ENCODE measurements at regions not wholly inside any gene's neighbourhood (a gene's known extent, or its start where the extent isn't known, plus 50 kb on each side); places are given as distances from the start of the nearest gene placed in this dataset.
A peak's percentile ranks its signal among the peaks of the same experiment; 100 is the strongest.

DNA sequence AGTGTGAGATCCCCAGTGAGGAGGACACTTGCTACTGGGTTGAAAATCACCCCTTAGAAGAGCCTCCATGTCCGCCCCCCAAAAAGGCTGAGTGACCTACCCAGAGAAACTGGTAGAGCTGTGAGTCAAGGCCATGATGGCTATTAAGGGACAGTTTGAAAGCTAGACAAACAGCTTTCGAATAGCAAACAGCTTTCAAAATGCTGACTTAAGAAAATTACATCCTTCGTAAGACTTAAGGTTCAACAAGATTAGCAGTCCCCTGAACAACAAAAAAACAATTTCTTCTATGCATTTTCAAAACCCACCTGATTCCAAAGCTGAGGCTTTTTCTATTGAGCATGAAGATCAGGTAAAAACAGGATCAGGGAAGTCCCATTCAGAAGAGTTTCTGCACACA lies 269.7 kb upstream of the SOX2 start:
- DNase-seq (ENCODE audit: low spot score), result no peak

DNA sequence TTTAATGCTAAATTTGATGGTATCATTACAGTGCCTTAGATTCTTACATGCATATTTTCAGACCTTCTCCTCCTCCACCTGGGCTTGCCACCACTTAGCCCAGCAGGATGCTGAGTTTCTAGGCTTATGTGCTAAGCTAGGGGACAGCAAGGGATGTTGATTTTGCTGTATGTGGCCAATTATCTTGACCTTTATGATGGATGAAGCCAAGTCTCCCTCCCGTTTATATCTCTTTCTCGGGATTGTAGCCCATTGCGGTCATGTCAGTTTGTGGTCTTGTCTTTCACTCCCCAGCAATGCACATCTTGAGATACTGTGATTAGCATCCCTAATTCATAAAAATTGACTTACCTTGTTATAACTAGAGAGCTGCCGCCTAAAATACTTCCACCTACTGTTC lies 278.7 kb upstream of the SOX2 start:
- no peak for DNase-seq (ENCODE audit: low spot score)

DNA sequence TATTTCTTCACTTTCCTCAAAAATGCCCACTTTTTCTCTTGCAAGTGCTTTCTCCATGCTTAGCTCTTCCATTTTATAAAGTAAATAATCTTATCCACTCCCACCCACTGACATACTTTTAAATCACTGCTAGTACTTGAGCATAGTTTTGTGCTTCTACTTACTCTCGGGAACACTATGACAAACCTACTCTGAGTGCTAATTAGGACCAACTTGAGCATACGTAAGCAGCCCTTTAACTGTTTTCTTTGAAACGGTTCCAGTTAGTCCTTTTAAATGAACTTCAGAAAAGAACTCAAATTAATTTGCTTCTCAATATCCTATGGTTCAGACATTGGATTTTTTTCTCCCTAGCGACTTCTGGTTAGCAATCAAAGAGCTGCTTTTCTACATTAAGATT lies 280.0 kb upstream of the SOX2 start:
- no peak for DNase-seq (ENCODE audit: low spot score)

DNA sequence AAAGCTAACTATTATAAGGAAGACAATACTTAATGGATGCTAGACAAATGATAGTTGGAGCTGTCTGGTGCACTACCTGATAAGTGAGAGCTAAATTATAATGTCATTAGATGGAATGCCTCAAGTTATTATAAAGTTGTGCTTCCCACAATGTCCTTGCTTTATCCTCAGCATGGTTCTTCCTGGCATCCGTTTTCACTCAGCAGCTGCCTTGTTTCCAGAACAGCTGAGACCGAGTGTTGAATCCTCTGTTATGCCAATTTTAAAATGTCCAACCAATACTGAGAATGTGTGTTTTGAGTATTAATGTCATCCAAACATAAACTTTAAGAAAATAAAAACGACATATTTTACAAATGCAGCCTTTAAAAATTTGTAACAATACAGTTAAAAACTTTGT lies 286.7 kb upstream of the SOX2 start:
- no peak for DNase-seq (ENCODE audit: low spot score)

DNA sequence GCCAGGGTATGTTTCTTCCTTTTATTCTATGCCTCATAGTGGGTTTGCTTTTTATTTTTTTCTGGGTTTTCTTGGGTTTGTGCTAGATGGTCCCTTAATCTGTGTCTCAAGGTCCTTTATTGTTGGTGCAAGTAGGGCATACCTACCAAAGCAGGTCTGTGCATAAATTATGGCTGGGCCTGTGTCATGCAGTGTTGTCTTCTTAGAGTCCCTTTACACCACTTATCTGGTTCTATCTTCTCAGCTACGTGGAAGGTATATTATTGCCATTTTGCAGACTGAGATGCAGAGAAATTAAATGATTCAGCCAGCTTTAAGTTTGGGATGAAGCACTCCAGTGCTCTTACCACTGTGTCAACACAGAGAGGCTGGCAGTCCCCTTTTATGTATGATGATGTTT lies 293.5 kb upstream of the SOX2 start:
- DNase-seq (ENCODE audit: low spot score), result no peak

DNA sequence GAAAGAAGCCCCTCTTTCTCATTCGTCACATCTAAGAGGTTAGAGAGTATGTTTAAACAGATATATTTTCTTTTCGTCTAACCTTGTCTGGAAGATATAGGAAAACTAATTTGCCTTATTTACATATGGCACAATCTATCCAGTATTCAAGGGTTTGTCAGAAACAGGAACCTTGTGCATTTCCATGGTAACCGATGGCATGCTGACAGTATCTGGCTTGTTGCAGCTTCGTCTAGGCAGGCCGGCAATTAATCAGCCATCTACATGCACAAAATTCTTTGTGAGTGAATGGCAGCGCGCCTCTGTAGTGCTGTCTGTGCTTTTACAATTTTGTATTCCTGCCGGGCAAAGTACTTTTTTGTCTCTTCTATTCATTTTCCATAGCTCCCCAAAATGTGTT lies 294.0 kb upstream of the SOX2 start:
- DNase-seq (ENCODE audit: low spot score), result no peak

DNA sequence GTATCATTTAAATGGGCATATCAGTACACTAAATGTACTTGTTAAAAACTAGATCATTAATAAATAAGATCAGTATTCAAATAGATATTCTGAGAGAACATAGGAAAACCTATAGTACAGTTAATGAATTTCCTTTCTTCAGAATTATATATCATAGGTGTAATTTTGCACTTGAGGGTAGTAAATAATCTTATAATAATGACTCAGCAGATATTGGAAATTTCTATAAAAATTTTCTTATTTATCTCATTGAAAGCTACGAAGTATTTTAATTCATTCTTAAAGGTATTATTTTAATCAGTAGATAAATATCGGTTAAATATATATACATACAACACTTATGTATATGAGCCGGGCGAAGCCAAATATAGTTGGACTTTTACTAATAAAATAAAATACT lies 300.9 kb upstream of the SOX2 start:
- DNase-seq (ENCODE audit: low spot score), result no peak

DNA sequence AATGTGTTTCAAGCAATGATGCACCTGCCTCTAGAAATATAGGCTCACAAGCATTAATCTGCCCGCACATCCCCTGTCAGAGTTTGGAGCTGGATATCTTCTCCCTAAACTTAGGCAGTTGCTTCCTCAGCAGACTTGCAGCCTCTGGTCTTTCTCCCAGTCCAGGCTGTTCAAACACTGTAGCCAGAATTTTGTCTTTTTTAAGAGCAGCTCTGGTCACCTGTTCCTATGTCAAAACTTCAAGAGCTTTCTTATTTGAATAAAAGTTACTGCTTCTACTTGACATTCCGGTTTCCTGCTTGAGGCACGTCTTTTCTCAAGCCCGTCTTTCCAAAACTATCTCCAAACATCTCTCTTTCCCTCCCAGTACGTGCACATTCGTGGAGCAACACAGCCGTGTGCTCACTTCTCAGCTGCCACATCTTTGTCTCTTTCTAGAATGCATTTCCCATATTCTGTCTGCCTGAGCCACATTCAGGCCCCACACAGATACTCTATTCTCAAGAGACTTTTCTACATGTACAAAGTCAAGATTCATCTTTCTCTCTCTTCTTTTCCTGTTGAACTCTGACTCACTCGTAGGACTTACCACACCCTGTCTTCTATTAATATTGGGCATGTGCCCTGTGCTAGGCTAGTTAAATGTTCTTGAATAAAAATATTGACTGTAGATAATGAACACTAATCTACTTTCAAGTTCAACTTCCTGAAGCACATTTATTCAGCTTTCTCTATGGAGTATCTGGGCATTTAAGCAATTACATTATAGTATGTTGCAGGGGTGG lies 307.7 kb upstream of the SOX2 start:
- no peak for DNase-seq (ENCODE audit: low spot score)

DNA sequence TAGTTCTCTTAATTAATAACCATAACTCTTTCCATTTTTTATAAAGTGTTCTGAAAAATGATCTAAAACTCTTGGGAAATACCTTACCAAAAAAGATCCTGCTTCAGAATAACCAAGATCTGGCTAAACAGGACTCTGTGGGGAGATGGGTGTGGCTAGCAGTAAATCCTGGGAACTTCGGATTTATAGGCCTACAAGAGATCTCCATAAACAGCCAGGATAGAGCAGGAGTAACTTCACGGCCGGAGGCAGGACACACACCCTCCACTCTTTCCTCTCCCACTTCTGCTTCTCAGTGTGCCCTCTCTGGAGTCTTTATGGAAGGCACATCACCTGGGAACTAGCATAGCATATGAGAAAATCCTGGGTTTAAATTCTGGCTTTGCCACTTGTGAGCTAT lies 309.4 kb upstream of the SOX2 start:
- DNase-seq (ENCODE audit: low spot score), result no peak

DNA sequence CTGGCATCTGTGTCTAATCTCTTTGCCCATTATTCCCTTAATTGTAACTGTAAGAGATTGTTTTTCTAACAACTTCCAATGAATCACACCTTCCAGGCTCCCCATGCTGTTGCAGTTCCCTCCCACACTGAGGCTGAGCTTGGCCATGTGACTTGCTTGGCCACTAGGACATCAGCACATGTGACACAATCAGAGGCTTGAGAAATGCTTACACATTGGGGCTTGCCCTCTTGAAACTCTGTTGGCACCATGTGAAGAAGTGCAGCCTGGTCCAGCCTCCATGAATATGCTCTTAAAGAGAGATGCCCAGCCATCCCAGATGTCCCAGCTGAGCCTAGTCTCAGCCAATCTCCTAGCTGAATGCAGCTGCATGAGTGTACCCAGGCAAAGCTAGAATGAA lies 326.8 kb upstream of the SOX2 start:
- DNase-seq (ENCODE audit: low spot score), result no peak

DNA sequence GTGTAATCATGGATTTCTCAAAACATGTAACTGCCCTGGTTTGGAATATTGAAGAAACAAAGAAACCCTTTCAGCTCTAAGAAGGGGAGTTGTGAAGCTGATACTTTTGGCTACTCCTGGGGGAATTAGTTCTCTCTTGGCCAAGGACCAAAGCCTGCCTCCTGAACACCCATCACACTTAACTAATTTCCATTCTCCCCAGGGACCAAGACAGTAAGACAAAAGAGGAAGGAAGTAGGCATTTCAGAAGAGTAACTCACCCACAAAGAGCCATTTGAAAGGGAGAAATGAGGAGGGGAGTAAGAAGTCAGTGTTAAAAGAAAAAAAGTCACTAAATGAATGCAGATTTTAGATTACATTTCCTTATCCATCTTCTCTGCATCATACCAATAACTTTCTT lies 328.0 kb upstream of the SOX2 start:
- DNase-seq (ENCODE audit: low spot score), result no peak

DNA sequence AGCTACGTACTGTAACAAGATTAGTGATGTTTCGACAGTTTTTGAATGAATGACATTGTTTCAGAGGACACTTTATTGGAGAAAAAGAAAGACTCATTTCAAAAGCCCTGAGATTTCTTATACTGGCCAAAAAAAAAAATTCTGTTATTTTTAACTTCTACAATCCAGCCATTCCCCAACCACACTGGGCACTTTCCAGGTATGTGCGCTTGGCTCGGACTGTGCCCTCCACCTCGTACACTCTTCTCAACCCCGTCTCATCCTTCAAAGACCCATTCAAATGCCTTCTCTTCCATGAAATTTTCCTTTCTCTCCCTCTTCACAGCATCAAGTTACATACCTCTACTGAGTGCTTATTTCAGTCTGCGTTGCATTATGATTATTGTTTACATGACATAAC lies 328.5 kb upstream of the SOX2 start:
- DNase-seq (ENCODE audit: low spot score), result no peak

DNA sequence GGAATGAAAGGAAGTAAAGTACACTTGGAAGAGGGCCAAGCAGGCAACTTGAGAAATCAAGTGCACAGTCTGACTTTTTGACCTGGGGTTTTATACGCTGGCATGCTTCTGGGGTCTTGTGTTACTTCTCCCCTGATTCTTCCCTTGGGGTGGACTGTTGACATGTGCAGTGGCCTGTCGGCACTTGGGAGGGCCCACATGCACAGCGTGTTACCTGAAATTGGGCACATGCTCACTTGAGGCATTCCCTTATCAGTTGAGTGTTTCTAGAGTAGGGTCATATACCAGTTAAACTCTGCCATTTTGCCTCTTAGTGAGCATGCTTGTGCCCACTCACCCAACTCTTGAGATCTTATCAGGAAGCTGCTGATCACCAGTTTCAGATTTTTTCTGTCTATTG lies 329.1 kb upstream of the SOX2 start:
- DNase-seq (ENCODE audit: low spot score), result no peak

DNA sequence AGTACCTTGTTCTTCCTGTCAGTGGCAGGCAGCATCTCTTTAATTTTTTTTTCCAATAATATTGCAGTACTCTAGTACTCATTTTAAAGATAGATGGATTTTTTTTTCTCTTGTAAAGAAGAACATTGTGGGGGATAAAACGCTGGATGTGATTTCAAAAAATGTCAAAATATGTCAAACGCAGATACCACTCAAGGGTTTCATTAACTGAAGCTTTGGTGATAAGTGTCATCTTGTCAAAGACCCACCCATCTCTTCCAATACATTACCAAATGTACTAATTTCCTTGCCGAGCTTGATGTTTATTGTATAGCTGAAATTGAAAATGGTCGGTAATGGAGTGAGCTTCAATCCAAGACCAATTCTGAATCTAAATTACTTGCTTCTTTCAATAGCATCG lies 332.4 kb upstream of the SOX2 start:
- DNase-seq (ENCODE audit: low spot score), result no peak

DNA sequence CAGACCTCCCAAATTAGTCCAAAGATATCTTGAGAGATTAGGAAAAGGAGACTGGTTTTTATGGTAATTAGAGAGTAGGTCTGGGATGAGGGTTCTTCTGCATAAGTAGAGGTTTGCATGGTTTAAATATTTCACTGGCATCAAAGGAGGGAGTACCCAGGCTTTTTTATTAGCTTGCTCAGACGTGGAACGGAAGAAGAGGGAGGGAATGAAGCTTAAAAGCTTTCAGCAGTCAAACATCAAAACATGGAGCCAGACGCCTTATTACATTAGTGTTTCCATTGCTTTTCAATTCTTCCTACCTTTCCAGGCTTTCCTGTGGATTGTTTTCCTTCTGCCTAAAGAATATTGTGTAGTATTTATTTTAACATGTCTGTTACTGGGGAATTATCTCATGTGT lies 342.1 kb upstream of the SOX2 start:
- DNase-seq (ENCODE audit: low spot score), result peak; percentile 16

DNA sequence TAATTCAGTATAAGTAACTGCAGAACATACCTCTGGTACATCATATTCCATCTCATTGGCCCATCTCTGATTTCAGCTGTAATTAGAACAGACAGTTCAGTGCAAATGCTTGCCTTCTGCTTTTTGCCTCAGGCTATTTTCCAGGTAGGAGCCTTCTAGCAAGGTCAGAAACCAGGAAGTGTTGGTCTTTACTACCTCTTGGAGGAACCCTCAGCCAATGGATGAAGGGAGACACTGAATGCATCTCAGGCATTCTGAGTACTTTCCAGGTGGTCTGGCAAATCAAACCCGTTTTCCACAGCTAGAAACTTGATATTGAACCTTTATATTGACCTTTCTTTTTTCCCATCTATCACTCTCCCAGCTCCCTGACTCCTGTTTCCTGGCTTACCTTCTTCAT lies 348.5 kb upstream of the SOX2 start:
- no peak for DNase-seq (ENCODE audit: low spot score)

DNA sequence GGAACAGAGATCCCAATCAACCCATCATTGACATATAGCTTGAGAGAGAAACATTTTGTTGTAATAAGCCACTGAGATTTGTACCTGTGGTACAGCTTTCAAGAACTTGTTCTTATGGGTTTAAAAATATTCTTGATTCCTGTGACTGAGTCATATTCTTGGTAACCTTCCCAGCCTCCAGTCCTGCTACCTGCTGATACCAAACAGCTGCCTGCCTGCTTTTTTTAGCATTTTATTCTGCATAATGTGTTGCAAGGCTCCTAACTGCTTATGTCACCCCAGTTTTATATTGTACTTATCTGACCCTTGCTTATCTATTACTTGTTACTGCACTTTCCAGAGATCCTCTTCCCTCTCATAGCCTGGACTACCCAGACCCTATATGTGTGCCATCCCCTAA lies 349.3 kb upstream of the SOX2 start:
- DNase-seq (ENCODE audit: low spot score), result no peak

DNA sequence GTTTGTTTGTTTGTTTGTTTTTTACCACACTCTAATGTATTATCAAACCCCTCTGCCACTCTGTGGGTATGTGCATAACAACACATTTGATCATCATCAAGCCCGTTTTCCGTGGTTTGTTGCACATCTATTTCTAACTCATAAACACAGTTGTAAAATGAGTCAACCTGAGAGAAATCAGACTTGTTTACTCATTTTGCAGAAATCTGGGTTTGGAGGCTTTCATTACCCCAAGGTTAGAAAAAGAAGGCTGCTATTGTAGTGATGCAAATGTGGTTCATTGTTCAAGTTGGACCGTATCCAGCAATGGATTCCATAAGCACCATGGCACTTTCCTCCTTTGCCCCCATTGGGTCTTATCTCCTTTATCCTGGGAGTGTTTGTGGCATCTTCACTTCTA lies 353.2 kb upstream of the SOX2 start:
- no peak for DNase-seq (ENCODE audit: low spot score)

DNA sequence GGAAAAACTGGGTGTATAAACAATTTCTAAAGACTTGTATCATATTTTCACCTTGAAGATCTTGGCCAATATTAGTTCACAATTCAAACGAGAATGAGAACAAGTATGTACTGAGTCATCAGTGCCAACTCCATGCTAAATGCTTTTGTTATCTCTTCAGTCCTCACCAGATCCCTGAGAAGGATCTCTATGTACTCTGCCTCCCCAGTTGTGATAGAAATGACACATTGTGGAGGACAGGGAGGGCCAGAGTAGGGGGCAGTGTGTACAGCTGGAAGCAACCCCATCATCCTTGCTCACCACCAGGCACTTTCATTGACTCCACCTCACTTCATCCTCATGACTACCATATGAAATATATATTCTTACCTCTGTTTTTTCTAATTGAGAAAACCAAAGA lies 353.7 kb upstream of the SOX2 start:
- DNase-seq (ENCODE audit: low spot score), result no peak

DNA sequence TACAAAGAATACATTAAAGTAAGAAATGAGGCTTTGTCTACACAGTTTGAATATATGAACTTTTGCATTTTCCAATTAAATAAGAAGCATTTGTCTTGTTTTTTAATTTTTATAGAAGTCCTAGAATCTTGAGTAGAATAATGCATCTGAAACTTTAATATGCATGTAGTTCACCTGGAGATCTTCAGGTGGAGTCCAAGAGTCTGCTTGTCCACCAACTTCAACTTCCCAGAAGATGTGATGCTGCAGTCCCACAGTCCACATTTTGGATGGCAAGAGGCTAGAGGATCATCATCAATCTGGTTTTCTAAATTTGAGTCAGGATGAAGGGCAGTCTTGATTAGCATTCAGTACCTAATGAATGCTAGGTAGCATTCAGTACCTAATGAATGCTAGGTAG lies 357.6 kb upstream of the SOX2 start:
- no peak for DNase-seq (ENCODE audit: low spot score)

DNA sequence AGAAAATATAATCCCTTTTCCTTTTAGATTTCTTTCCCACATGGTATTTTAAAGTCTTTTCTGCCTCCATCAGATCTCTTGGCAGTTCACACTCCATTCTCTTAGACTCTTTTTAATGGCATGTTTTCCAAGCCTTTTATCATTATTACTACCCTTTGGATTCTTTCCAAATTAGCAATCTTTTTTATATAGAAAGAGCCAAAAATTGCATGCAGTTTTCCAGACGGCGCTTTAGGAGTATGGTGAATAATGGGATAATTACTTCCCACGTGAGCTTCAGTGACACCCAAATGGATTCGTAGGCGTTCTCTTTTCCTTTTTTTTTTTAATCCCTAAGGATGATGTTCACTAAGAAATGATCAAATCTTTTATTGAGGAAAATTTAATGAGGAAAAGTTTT lies 354.8 kb upstream of the DNAJC19 start:
- DNase-seq (ENCODE audit: low spot score), result no peak

DNA sequence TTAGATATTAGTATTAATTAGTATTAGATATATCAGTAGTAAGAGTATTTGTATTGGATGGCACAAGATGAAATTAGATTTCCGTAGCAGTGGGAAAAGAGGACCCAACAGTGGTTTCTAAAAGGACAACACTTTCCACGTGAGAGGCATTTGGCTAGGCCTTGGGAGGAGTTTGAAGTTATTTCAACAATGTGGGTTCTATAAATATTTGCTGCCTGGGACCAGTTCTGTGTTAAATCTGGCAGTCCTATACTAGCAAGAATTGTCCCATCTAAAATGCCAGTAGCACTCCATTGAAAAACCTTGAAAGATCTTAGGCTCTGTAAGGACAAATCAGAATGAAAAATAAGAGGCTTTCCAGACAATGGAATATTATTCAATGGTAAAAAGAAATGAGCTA lies 347.1 kb upstream of the DNAJC19 start:
- no peak for DNase-seq (ENCODE audit: low spot score)

DNA sequence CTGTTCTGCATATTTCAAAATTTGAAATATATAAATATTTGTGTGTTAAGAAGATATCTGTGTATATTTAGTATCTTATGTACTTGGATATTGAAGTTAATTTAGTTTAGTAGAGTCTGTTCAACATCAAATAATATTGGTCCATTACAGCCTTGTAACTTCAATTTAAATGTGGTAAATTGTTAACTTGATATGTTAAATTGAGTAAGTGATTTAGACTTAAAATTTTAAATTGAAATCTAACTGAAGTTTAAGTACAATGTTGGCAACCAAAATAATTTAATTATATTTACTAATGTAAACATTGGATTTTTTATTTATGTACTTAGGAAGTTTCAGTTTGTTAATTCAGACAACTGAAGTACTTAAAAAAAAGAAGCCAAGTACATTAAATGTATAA lies 343.9 kb upstream of the DNAJC19 start:
- DNase-seq (ENCODE audit: low spot score), result no peak

DNA sequence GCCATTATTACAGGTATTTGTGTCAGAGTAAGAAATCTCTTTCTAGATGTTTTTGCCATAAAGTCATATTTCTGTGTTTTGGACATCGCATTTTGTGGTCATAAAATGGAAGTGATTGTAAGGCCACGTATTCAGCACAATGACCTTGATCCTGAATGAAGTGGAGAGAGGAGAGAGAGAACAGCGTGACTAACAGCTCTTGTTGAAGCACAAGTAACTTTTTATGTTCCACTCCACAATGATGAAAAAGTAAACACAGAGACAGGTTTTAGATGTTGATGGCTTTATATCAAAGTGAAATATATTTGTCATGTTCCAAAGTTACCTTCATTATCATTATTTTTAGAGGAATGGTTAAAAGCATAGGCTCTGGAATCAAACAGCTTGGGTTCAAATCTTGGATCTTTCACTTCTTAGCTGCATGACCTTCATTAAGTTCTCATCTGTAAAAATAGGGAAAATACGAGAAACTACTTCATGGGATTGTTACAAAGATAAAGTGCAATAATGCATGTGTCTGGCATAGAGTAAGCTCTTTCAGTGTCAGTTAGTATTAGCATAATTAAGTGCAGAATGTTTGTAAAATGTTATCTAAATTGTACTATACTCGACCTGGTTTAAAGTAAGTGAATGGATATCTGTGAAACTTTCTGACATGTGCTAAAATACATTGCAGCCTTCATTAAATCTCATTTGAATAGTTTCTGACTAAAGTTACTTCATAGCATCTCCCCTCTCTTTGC lies 341.5 kb upstream of the DNAJC19 start:
- no peak for DNase-seq (ENCODE audit: low spot score)
